ENCODE measurements at regions not wholly inside any gene's neighbourhood (a gene's known extent, or its start where the extent isn't known, plus 50 kb on each side); places are given as distances from the start of the nearest gene placed in this dataset.

GRCh38 chr2:239669899-239670460 lies 269.2 kb upstream of the HDAC4 start:
- ATAC-seq (ENCODE audit: low FRiP score) (no peak), DNase-seq (ENCODE audit: low spot score) (no peak)
- no peak for TF ChIP-seq CTCF (IDR thresholded peaks at IDR 0.05)

DNA sequence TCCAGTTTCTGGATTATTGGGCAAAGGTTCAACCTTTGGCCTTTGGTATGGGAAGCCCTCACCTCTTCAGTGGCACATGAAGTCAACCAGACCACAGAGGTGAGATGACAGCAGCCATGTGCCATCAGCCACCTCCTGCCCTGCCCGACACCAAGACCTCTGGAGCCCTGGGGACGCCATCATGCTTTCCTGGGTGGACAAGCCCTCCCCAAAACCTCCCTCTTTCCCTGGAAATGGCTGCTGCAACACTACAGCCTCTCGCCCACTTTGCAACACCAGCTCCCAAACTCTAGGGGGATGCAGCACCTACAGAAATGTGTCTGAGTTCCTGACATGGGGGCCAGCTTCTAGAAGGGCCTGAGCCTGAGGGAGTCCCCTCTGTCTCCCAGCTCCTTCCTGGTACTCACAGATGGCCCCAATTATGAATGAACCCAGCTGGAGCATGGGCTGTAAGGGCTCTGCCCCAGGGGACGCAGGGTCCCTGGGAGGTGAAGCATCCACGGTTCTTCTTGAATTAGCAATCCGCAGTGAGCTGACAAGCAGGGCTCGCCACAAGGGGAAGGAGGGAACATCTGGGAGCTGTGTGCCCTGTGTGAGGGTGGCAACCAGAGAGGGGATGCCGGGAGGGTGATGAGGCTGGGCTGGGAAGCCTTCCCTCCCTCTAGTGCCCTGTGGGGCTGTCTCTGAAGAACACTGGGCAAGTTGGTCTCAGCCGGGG lies 268.5 kb upstream of the HDAC4 start:
- no peak for ATAC-seq (ENCODE audit: low FRiP score)
- no peak for DNase-seq (ENCODE audit: low spot score)

DNA sequence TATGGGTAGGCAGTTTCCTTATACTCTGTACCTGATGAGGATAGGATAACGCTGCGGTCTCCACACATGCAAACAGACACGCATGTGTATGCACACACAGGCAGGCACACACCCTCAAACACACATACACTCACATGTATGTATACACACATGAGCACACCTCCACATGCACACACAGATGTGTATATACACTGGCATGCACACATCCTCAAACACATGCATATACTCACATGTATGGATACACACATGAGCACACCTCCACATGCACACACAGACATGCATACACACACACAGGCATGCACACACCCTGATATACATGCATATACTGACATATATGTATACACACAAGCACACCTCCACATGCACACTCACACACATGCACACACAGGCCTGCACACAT lies 267.8 kb upstream of the HDAC4 start:
- no peak for ATAC-seq (ENCODE audit: low FRiP score)
- DNase-seq (ENCODE audit: low spot score): no peak
- TF ChIP-seq CTCF (IDR thresholded peaks at IDR 0.05): no peak

More for the DNA sequence above, 268.5 kb upstream of the HDAC4 start:
- no peak for TF ChIP-seq CTCF (IDR thresholded peaks at IDR 0.05)

DNA sequence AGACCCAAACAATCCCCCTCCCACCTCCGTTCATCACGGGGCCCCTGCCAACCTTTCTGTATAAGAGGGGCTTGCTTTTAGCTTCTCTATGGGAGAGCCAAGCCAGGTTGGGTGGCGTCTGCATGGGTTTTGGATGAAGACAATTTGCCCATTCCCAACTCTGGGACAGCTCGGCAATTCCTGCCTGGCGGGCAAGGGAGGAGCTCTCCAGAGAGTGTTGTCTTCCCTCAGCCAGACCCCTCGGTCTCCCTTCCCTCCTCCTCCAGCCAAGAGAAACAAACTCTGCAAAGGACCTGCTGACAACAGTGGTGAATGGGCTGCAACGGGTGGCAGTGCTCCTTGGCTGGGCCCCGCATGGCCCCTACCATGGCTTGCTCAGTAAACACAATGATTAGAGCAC lies 267.2 kb upstream of the HDAC4 start:
- DNase-seq (ENCODE audit: low spot score): no peak

GRCh38 chr2:239667431-239667985 lies 266.7 kb upstream of the HDAC4 start:
- no peak for TF ChIP-seq CTCF (IDR thresholded peaks at IDR 0.05)
- no peak for DNase-seq (ENCODE audit: low spot score)
- no peak for ATAC-seq (ENCODE audit: low FRiP score)

More for the DNA sequence above, 267.2 kb upstream of the HDAC4 start:
- ATAC-seq (ENCODE audit: low FRiP score): no peak
- TF ChIP-seq CTCF (IDR thresholded peaks at IDR 0.05): no peak

GRCh38 chr2:239666855-239667376 lies 266.1 kb upstream of the HDAC4 start:
- TF ChIP-seq CTCF (IDR thresholded peaks at IDR 0.05): no peak
- no peak for ATAC-seq (ENCODE audit: low FRiP score)
- DNase-seq (ENCODE audit: low spot score): no peak

All from omental fat pad (tissue), 3 donors.